ENCODE measurements at regions not wholly inside any gene's neighbourhood (a gene's known extent, or its start where the extent isn't known, plus 50 kb on each side); places are given as distances from the start of the nearest gene placed in this dataset.

DNA sequence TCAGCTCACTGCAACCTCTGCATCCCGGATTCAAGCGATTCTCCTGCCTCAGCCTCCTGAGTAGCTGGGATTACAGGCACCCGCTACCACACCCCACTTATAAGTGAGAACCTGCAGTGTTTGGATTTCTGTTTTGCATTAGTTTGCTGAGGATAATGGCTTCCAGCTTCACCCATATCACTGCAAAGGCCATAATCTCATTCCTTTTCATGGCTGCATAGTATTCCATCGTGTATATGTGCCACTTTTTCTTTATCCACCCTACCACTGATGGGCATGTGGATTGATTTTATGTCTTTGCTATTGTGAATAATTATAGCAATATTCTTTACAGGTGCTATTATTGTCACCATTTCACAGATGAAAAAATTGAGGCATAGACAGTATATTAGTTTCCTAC lies 301.0 kb upstream of the MAF start:
- Histone ChIP-seq H3K9me3 (ENCODE audit: control insufficient read depth, low read depth, low read length) (no peaks in the 10 kb centered on the region), H2BK20ac (ENCODE audit: low read depth, low read length, poor library complexity, severe bottlenecking) (no peak overlapping the region), H3K9ac (ENCODE audit: extremely low read depth, insufficient read length, low read length) (no peak overlapping the region), H4K5ac (ENCODE audit: insufficient read length, low read depth, low read length) (no peak overlapping the region), H2BK12ac (ENCODE audit: insufficient read length, low read depth, low read length) (no peak overlapping the region), H2BK5ac (ENCODE audit: insufficient read length, low read length) (no peak overlapping the region), H3K56ac (ENCODE audit: insufficient read length, low read depth, low read length) (no peak overlapping the region), H3K23me2 (ENCODE audit: insufficient read length, low read depth, low read length, poor library complexity, severe bottlenecking) (no peaks in the 10 kb centered on the region), H3K27me3 (ENCODE audit: insufficient read depth, low read length) (no peaks in the 10 kb centered on the region), H2AFZ (ENCODE audit: low read length) (no peak overlapping the region), H4K8ac (replicated peaks; ENCODE audit: insufficient read length, low read depth, low read length) (no peak overlapping the region), H3K4me2 (ENCODE audit: insufficient read depth, insufficient read length, low read length) (no peak overlapping the region), H3K79me2 (ENCODE audit: insufficient read depth, low read length) (no peaks in the 10 kb centered on the region), H3T11ph (ENCODE audit: low read length) (no peak overlapping the region), H2BK120ac (ENCODE audit: low read depth, low read length, poor library complexity, severe bottlenecking) (no peak overlapping the region), H4K91ac (ENCODE audit: insufficient read length, low read depth, low read length) (no peak overlapping the region), H3K4ac (ENCODE audit: low read depth, low read length) (no peak overlapping the region), H2AK5ac (ENCODE audit: insufficient read length, low read length) (no peak overlapping the region), H3K23ac (ENCODE audit: insufficient read length, low read depth, low read length) (no peak overlapping the region), H3K27ac (ENCODE audit: insufficient read length, low read depth, low read length) (no peak overlapping the region), H3K14ac (ENCODE audit: insufficient read depth, low read length) (no peak overlapping the region), H4K20me1 (ENCODE audit: control insufficient read depth, insufficient read depth, insufficient read length) (no peaks in the 10 kb centered on the region), H3K4me1 (ENCODE audit: insufficient read depth, low read length) (0 out of 2 replicates have a peak, but pooled peaks cover 4% of the 10 kb centered on the region), H3K18ac (ENCODE audit: insufficient read length, low read depth, low read length) (no peak overlapping the region), H3K79me1 (ENCODE audit: insufficient read depth, low read depth, low read length, poor library complexity, severe bottlenecking) (no peaks in the 10 kb centered on the region), H2BK15ac (ENCODE audit: low read depth, low read length) (no peak overlapping the region)
- no peak for DNase-seq
- Mint-ChIP-seq H3K4me3 (no peak overlapping the region), H3K9me3 (peaks cover 2 to 3% of the 10 kb centered on the region in 2 experiments; a peak in 1 of 5 replicates), H3K27me3 (ENCODE audit: low read depth) (no peaks in the 10 kb centered on the region; the same call in 1 of the 2 replicates), H3K27ac (no peak overlapping the region), H3K36me3 (ENCODE audit: insufficient read depth in 1 of 3, low read depth in 3 of 3) (peaks cover 0 to 1% (median 0%) of the 10 kb centered on the region in 3 experiments; a peak in 1 of 7 replicates), H3K4me1 (peaks cover 5 to 7% of the 10 kb centered on the region in 2 experiments; a peak in 1 of 4 replicates)
- no peak for TF ChIP-seq CTCF (conservative IDR thresholded peaks at IDR 0.05)
- WGBS (ENCODE audit: extremely low coverage, insufficient read length, low lambda C conversion rate): no CpG with 5 or more reads among the region's 4 CpGs

Data from H9 (cell line).